ENCODE measurements at regions not wholly inside any gene's neighbourhood (a gene's known extent, or its start where the extent isn't known, plus 50 kb on each side); places are given as distances from the start of the nearest gene placed in this dataset.

GRCh38 chr3:88219138-88219792, 69.5 kb downstream of the C3orf38 start:
- TF ChIP-seq, protein P1, sequence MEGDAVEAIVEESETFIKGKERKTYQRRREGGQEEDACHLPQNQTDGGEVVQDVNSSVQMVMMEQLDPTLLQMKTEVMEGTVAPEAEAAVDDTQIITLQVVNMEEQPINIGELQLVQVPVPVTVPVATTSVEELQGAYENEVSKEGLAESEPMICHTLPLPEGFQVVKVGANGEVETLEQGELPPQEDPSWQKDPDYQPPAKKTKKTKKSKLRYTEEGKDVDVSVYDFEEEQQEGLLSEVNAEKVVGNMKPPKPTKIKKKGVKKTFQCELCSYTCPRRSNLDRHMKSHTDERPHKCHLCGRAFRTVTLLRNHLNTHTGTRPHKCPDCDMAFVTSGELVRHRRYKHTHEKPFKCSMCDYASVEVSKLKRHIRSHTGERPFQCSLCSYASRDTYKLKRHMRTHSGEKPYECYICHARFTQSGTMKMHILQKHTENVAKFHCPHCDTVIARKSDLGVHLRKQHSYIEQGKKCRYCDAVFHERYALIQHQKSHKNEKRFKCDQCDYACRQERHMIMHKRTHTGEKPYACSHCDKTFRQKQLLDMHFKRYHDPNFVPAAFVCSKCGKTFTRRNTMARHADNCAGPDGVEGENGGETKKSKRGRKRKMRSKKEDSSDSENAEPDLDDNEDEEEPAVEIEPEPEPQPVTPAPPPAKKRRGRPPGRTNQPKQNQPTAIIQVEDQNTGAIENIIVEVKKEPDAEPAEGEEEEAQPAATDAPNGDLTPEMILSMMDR (IDR thresholded peaks at IDR 0.05; ENCODE audit: poor library complexity, severe bottlenecking), result peak; percentile 79
- TF ChIP-seq POLR2AphosphoS5 (IDR thresholded peaks at IDR 0.05) (no peak), RAD21 (conservative IDR thresholded peaks at IDR 0.05) (peak; percentile 88)

All from neural cell (in vitro differentiated cells).